ENCODE measurements at regions not wholly inside any gene's neighbourhood (a gene's known extent, or its start where the extent isn't known, plus 50 kb on each side); places are given as distances from the start of the nearest gene placed in this dataset.
A peak's percentile ranks its signal among the peaks of the same experiment; 100 is the strongest.

DNA sequence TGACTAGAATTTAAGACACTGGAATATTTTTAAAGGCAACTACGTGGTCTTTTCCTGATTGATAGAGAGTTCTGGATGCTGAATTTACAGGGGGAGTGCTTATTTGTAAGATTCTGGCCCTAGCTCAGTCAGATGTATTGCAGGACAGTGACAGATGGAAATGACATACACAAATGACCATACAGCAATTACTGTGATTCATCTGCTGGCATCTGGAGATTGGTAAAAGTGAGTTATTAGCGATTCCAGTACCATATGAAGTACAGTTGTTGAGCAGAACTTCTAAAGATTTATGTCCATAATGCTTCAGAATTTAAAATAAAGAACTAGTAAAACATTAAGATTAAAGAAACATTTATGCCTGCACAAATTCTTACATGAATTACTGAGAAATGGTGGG, 243.2 kb downstream of the CRPPA start:
- TF ChIP-seq, protein P1, sequence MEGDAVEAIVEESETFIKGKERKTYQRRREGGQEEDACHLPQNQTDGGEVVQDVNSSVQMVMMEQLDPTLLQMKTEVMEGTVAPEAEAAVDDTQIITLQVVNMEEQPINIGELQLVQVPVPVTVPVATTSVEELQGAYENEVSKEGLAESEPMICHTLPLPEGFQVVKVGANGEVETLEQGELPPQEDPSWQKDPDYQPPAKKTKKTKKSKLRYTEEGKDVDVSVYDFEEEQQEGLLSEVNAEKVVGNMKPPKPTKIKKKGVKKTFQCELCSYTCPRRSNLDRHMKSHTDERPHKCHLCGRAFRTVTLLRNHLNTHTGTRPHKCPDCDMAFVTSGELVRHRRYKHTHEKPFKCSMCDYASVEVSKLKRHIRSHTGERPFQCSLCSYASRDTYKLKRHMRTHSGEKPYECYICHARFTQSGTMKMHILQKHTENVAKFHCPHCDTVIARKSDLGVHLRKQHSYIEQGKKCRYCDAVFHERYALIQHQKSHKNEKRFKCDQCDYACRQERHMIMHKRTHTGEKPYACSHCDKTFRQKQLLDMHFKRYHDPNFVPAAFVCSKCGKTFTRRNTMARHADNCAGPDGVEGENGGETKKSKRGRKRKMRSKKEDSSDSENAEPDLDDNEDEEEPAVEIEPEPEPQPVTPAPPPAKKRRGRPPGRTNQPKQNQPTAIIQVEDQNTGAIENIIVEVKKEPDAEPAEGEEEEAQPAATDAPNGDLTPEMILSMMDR (IDR thresholded peaks at IDR 0.05; ENCODE audit: unreplicated experiment in 3 of 3), result no peak
- Mint-ChIP-seq H3K27me3 (ENCODE audit: low read depth) (no peaks in the 10 kb centered on the region), H3K36me3 (ENCODE audit: low read depth) (no peaks in the 10 kb centered on the region), H3K4me1 (peaks cover 6% of the 10 kb centered on the region), H3K4me3 (no peak overlapping the region), H3K9me3 (no peaks in the 10 kb centered on the region), H3K27ac (peak overlapping the region in 1 of 3 experiments; percentile 11)

DNA sequence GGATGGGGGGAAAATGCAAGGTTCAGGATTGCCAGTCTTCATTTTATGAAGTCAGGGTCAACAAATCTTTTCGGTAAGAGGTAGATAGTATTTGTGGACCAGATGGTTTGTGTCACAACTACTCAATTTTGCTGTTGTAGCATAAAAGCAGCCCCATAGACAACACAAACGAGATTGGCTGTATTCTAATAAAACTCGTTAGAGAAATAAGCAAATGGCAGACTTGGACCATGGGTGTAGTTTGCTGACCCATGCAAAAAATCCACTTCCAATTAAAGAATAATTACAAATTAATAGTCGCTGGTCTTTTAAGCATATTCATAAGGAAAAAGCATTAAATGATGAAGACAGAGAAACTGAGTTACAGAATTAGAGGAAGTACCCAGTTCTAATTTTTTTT, 247.1 kb downstream of the CRPPA start:
- TF ChIP-seq, protein P1 (IDR thresholded peaks at IDR 0.05; ENCODE audit: unreplicated experiment in 3 of 3), result no peak
- Mint-ChIP-seq H3K4me1 (peaks cover 6% of the 10 kb centered on the region), H3K9me3 (peaks cover 5% of the 10 kb centered on the region), H3K36me3 (ENCODE audit: low read depth) (no peaks in the 10 kb centered on the region), H3K4me3 (no peak overlapping the region), H3K27me3 (ENCODE audit: low read depth) (no peaks in the 10 kb centered on the region), H3K27ac (no peak overlapping the region)

- TF ChIP-seq, protein P1 (IDR thresholded peaks at IDR 0.05; ENCODE audit: unreplicated experiment in 3 of 3), result no peak
- Mint-ChIP-seq H3K4me3 (no peak overlapping the region), H3K27me3 (ENCODE audit: low read depth) (no peaks in the 10 kb centered on the region), H3K27ac (no peak overlapping the region), H3K9me3 (peaks cover 5% of the 10 kb centered on the region), H3K36me3 (ENCODE audit: low read depth) (no peaks in the 10 kb centered on the region), H3K4me1 (no peaks in the 10 kb centered on the region)
These were observed 249.0 kb downstream of the CRPPA start for GRCh38 chr7:16172366-16172765.

DNA sequence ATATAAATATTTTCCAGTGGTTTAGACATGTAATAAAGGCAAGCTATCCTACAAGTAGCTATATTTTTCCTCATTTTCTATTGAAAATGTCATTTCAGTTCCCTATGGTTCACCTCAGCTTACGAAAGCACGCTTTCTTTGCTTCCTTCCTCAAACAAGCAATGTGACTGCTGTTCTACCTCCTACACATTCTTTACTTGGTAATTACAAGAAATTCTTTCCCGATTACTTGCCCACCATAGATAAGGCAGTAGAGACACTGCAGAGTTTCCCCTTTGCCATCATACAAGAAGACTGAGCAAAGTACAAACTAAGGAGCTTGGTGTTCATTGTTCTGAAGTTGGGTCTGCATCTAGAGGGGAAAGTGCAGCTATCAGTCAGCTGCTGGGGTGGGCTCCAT, 249.4 kb downstream of the CRPPA start:
- Mint-ChIP-seq H3K9me3 (peaks cover 5% of the 10 kb centered on the region), H3K27me3 (ENCODE audit: low read depth) (no peaks in the 10 kb centered on the region), H3K4me3 (no peak overlapping the region), H3K36me3 (ENCODE audit: low read depth) (no peaks in the 10 kb centered on the region), H3K4me1 (no peaks in the 10 kb centered on the region), H3K27ac (no peak overlapping the region)
- TF ChIP-seq, protein P1 (IDR thresholded peaks at IDR 0.05; ENCODE audit: unreplicated experiment in 3 of 3), result no peak

DNA sequence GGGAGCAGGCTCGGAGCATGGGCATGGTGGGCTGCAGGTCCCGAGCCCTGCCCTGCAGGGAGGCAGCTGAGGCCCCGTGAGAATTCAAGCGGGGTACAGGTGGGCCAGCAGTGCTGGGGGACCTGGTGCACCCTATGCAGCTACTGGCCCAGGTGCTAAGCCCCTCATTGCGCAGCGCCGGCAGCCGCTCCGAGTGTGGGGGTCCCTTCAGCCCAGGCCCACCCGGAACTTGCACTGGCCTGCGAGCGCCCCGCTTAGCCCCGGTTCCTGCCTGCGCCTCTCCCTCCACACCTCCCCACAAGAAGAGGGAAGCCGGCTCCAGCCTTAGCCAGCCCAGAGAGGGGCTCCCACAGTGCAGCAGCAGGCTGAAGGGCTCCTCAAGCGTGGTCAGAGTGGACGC, 250.7 kb downstream of the CRPPA start:
- TF ChIP-seq, protein P1 (IDR thresholded peaks at IDR 0.05; ENCODE audit: unreplicated experiment in 3 of 3), result no peak
- Mint-ChIP-seq H3K36me3 (ENCODE audit: low read depth) (no peaks in the 10 kb centered on the region), H3K9me3 (peaks cover 5% of the 10 kb centered on the region), H3K4me3 (no peak overlapping the region), H3K27ac (no peak overlapping the region), H3K4me1 (no peaks in the 10 kb centered on the region), H3K27me3 (ENCODE audit: low read depth) (no peaks in the 10 kb centered on the region)

DNA sequence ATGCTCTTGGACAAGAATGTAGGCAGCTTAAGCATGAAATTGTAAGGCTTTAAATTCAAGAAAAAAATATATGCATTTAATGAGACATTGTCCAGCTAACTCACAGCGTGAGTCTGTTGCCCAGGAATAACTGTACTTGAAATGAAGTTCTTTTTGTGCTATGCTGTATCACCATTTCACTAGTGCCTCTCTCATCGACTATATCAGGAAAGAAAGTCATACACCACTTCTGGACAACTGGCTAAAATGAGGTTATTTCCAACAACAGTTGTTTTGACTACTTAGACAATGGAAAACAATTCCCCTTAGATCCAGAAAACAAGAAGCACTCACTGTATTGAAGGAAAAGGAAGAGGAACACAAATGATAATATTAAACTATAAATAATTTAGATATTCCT, 251.8 kb downstream of the CRPPA start:
- TF ChIP-seq, protein P1 (IDR thresholded peaks at IDR 0.05; ENCODE audit: unreplicated experiment in 3 of 3), result no peak
- Mint-ChIP-seq H3K27me3 (ENCODE audit: low read depth) (no peaks in the 10 kb centered on the region), H3K36me3 (ENCODE audit: low read depth) (no peaks in the 10 kb centered on the region), H3K4me1 (no peaks in the 10 kb centered on the region), H3K4me3 (no peak overlapping the region), H3K27ac (no peak overlapping the region), H3K9me3 (peaks cover 5% of the 10 kb centered on the region)

Measured in nephron (organoid).